ENCODE measurements at regions not wholly inside any gene's neighbourhood (a gene's known extent, or its start where the extent isn't known, plus 50 kb on each side); places are given as distances from the start of the nearest gene placed in this dataset.

GRCh38 chr5:15249152-15249551 lies 250.8 kb upstream of the FBXL7 start:
- DNase-seq (ENCODE audit: low read depth): no peak
- H3K4me3 ChIP-seq (ENCODE audit: low read depth, low read length): no peak overlapping the region
- no peak for TF ChIP-seq CTCF (IDR thresholded peaks at IDR 0.05; ENCODE audit: low read depth, low read length, missing control alignments)

- DNase-seq (ENCODE audit: low read depth): no peak
- no peak for TF ChIP-seq CTCF (IDR thresholded peaks at IDR 0.05; ENCODE audit: low read depth, low read length, missing control alignments)
- no peak overlapping the region for H3K4me3 ChIP-seq (ENCODE audit: low read depth, low read length)
These were observed 251.2 kb upstream of the FBXL7 start for GRCh38 chr5:15248731-15249130.

- no peak for TF ChIP-seq CTCF (IDR thresholded peaks at IDR 0.05; ENCODE audit: low read depth, low read length, missing control alignments)
- DNase-seq (ENCODE audit: low read depth): no peak
- no peak overlapping the region for H3K4me3 ChIP-seq (ENCODE audit: low read depth, low read length)
These were observed 254.1 kb upstream of the FBXL7 start for GRCh38 chr5:15245913-15246312.

GRCh38 chr5:15243301-15244020 lies 256.5 kb upstream of the FBXL7 start:
- no peak overlapping the region for H3K4me3 ChIP-seq (ENCODE audit: low read depth, low read length)
- no peak for DNase-seq (ENCODE audit: low read depth)
- TF ChIP-seq CTCF (IDR thresholded peaks at IDR 0.05; ENCODE audit: low read depth, low read length, missing control alignments): no peak

- DNase-seq (ENCODE audit: low read depth): no peak
- no peak overlapping the region for H3K4me3 ChIP-seq (ENCODE audit: low read depth, low read length)
- no peak for TF ChIP-seq CTCF (IDR thresholded peaks at IDR 0.05; ENCODE audit: low read depth, low read length, missing control alignments)
These were observed 258.7 kb upstream of the FBXL7 start for GRCh38 chr5:15241216-15241821.

GRCh38 chr5:15238006-15238405 lies 262.0 kb upstream of the FBXL7 start:
- TF ChIP-seq CTCF (IDR thresholded peaks at IDR 0.05; ENCODE audit: low read depth, low read length, missing control alignments): no peak
- DNase-seq (ENCODE audit: low read depth): no peak

More at GRCh38 chr5:15238006-15238405, 262.0 kb upstream of the FBXL7 start:
- H3K4me3 ChIP-seq (ENCODE audit: low read depth, low read length): no peak overlapping the region
